ENCODE measurements at regions not wholly inside any gene's neighbourhood (a gene's known extent, or its start where the extent isn't known, plus 50 kb on each side); places are given as distances from the start of the nearest gene placed in this dataset.

GRCh38 chr3:46092702-46093080, 65.4 kb upstream of the XCR1 start:
- no peak for TF ChIP-seq POLR2A (IDR thresholded peaks at IDR 0.05; ENCODE audit: low read depth, low read length)
- TF ChIP-seq POLR2AphosphoS5 (IDR thresholded peaks at IDR 0.05; ENCODE audit: low read depth, low read length): no peak
- TF ChIP-seq TAF1 (IDR thresholded peaks at IDR 0.05; ENCODE audit: low read depth, low read length): no peak
- TF ChIP-seq PAX5 (IDR thresholded peaks at IDR 0.05; ENCODE audit: insufficient read depth, low read length, severe bottlenecking): no peak
- no peak for TF ChIP-seq SPI1 (IDR thresholded peaks at IDR 0.05; ENCODE audit: low read depth, low read length)
- peak; percentile 95 for TF ChIP-seq POU2F2 (IDR thresholded peaks at IDR 0.05; ENCODE audit: low read depth, low read length)

Data from GM12891 (cell line).